T-helper 17 cell (primary cell): ENCODE measurements at regions not wholly inside any gene's neighbourhood (a gene's known extent, or its start where the extent isn't known, plus 50 kb on each side); places are given as distances from the start of the nearest gene placed in this dataset.
"Not testable (repeated sequence)": the region's sequence is repeated elsewhere in the genome, so short reads cannot be mapped to it uniquely, and the experiment has no call there.

ENCODE experiments used
- ATAC-seq: fragments of 150-1000 bp; cut with Tn5 transposase; 2 replicates; pipeline ENCODE4 v1.10.0; 2021; ENCODE audit warnings: mild to moderate bottlenecking, moderate library complexity
- DNase-seq, 3 donors: peaks; one replicate each; pipeline versions ENCODE4 v3.0.0 to v3.0.0-alpha.2; 2020 to 2021
- H3K9me3 ChIP-seq: one replicate; pipeline ENCODE4 v1.7.0; 2013; ENCODE audit warnings: low read length, mild to moderate bottlenecking; ENCODE audit not compliant: control insufficient read depth, poor library complexity, severe bottlenecking
- H3K27ac Mint-ChIP-seq: one replicate; pipeline ENCODE4 v1.8.0; 2022; ENCODE audit warnings: mild to moderate bottlenecking, moderate library complexity, mixed read lengths
- H3K27me3 Mint-ChIP-seq: one replicate; pipeline ENCODE4 v1.8.0; 2022; ENCODE audit warnings: mixed read lengths
- H3K36me3 Mint-ChIP-seq: one replicate; pipeline ENCODE4 v1.8.0; 2022; ENCODE audit warnings: low read depth, mixed read lengths
- H3K4me1 Mint-ChIP-seq: one replicate; pipeline ENCODE4 v1.8.0; 2022; ENCODE audit warnings: mild to moderate bottlenecking, mixed read lengths
- H3K4me3 Mint-ChIP-seq: one replicate; pipeline ENCODE4 v1.8.0; 2022; ENCODE audit warnings: mild to moderate bottlenecking, moderate library complexity, mixed read lengths

DNA sequence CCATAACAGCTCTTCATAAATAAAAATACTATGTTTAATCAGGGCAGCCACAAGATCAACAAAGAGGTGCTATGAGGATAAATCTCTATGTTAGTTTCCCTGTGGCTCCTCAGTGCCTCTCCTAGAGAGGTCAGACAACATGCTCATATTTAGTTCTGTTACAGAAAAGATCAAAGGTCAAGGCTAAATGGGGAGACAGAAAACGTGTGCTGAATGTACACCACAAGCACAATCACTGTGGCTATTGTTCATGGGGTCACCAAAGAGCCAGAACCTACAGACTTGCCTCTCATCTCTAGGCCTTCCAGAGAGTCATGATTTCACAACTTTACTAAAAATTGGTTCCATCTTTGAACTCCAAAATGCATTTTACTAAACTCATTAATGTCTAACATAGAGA is 409.8 kb downstream of the HACE1 start:
- DNase-seq = no peak
- H3K9me3 ChIP-seq = no peaks in the 10 kb centered on the region
- H3K4me1 Mint-ChIP-seq = no peaks in the 10 kb centered on the region
- no peaks in the 10 kb centered on the region for H3K36me3 Mint-ChIP-seq
- no peak for ATAC-seq
- H3K4me3 Mint-ChIP-seq = no peak overlapping the region
- no peak overlapping the region for H3K27ac Mint-ChIP-seq
- H3K27me3 Mint-ChIP-seq = no peaks in the 10 kb centered on the region

- not testable (repeated sequence) for H3K9me3 ChIP-seq, H3K27ac Mint-ChIP-seq, ATAC-seq, H3K4me3 Mint-ChIP-seq, H3K36me3 Mint-ChIP-seq, H3K4me1 Mint-ChIP-seq, H3K27me3 Mint-ChIP-seq
- peak in 1 of 3 donors; percentile 8 for DNase-seq
Observed at GRCh38 chr6:104446101-104447080, 413.3 kb downstream of the HACE1 start.

DNA sequence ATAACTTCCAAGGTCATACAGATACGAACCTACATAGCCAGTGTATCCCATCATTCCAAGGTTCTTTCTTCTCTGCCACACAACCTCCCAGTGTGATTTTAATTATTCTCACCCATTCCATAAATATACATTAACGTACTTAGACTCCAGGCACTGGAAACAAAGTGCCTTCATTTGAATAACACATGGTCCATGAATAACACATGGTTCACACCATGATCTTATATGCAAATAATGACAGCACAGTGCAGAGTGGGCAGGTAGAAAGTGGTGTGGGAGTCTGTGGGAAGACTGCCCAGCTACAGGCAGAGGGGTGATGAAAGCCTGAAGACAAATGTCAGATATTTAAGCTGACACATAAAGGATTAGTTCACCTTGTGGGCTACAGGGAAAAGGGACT is 425.2 kb downstream of the HACE1 start:
- H3K4me3 Mint-ChIP-seq = no peak overlapping the region
- ATAC-seq (no peak), DNase-seq (no peak)
- no peaks in the 10 kb centered on the region for H3K9me3 ChIP-seq
- H3K27me3 Mint-ChIP-seq = no peaks in the 10 kb centered on the region
- H3K4me1 Mint-ChIP-seq = no peaks in the 10 kb centered on the region
- H3K36me3 Mint-ChIP-seq = no peaks in the 10 kb centered on the region
- H3K27ac Mint-ChIP-seq = no peak overlapping the region

- no peaks in the 10 kb centered on the region for H3K27me3 Mint-ChIP-seq
- no peak for ATAC-seq
Observed at GRCh38 chr6:104431096-104431495, 428.6 kb downstream of the HACE1 start.

DNA sequence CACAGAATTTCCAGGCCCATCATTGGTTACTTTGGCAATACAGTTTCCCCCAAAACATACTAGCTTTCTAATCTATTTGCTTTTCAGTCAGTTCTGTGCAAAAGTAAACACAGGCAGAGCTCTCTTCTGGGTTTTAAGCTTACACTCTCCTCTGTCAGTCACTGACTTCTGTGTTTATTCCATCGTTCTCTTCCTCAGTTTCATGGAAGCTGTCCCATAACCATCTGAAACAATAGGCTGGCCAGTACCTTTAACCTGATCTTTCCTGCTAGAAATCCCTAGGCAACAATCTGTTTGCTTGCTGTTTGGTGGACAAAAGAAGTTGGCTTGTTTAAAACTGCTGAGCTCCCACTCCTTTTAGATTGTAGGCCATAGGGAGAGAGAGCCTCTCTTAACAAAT is 431.5 kb downstream of the HACE1 start:
- H3K9me3 ChIP-seq = no peaks in the 10 kb centered on the region
- H3K36me3 Mint-ChIP-seq = no peaks in the 10 kb centered on the region
- H3K4me3 Mint-ChIP-seq = no peak overlapping the region
- H3K27me3 Mint-ChIP-seq = no peaks in the 10 kb centered on the region
- ATAC-seq (no peak), DNase-seq (no peak)
- H3K4me1 Mint-ChIP-seq = no peaks in the 10 kb centered on the region
- H3K27ac Mint-ChIP-seq = no peak overlapping the region

More at GRCh38 chr6:104431096-104431495, 428.6 kb downstream of the HACE1 start:
- H3K36me3 Mint-ChIP-seq = no peaks in the 10 kb centered on the region
- H3K4me1 Mint-ChIP-seq = no peaks in the 10 kb centered on the region
- no peak overlapping the region for H3K27ac Mint-ChIP-seq
- no peaks in the 10 kb centered on the region for H3K9me3 ChIP-seq
- no peak overlapping the region for H3K4me3 Mint-ChIP-seq
- DNase-seq = no peak

- no peak overlapping the region for H3K27ac Mint-ChIP-seq
- no peak for ATAC-seq
- H3K4me3 Mint-ChIP-seq = no peak overlapping the region
- no peak for DNase-seq
- H3K9me3 ChIP-seq = no peaks in the 10 kb centered on the region
- no peaks in the 10 kb centered on the region for H3K4me1 Mint-ChIP-seq
- no peaks in the 10 kb centered on the region for H3K27me3 Mint-ChIP-seq
- H3K36me3 Mint-ChIP-seq = no peaks in the 10 kb centered on the region
Observed at GRCh38 chr6:104423691-104424090, 436.0 kb downstream of the HACE1 start.

GRCh38 chr6:104421650-104422049 is 438.1 kb downstream of the HACE1 start:
- H3K9me3 ChIP-seq = no peaks in the 10 kb centered on the region

GRCh38 chr6:104418839-104419238 is 440.9 kb downstream of the HACE1 start:
- H3K27ac Mint-ChIP-seq = no peak overlapping the region
- H3K9me3 ChIP-seq = no peaks in the 10 kb centered on the region
- H3K27me3 Mint-ChIP-seq = no peaks in the 10 kb centered on the region
- no peaks in the 10 kb centered on the region for H3K36me3 Mint-ChIP-seq
- DNase-seq (no peak), ATAC-seq (no peak)
- H3K4me1 Mint-ChIP-seq = no peaks in the 10 kb centered on the region
- no peak overlapping the region for H3K4me3 Mint-ChIP-seq

More at GRCh38 chr6:104421650-104422049, 438.1 kb downstream of the HACE1 start:
- H3K4me3 Mint-ChIP-seq = no peak overlapping the region
- no peaks in the 10 kb centered on the region for H3K4me1 Mint-ChIP-seq
- no peaks in the 10 kb centered on the region for H3K36me3 Mint-ChIP-seq
- no peak for ATAC-seq
- DNase-seq = no peak
- no peak overlapping the region for H3K27ac Mint-ChIP-seq
- H3K27me3 Mint-ChIP-seq = no peaks in the 10 kb centered on the region

DNA sequence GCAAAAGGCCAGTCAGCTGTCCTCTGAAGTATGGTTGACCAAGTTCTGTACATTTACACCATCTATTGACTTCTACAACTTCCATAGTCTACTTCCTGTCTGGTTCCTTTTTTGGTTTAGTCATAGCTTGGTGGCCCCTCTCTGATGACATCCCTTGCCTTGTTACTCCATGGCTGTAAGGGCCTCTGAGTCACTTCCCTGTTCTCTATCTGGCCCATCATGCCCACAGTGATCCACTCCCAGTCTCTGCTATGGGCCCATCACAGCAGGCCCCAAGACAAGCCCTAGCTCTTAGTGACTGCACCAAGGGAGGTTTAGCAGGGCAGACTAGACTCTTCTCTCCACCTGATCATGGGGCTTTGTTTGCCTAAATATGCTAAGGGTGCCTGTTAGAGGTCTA is 441.6 kb downstream of the HACE1 start:
- H3K27ac Mint-ChIP-seq = no peak overlapping the region
- H3K4me1 Mint-ChIP-seq = no peaks in the 10 kb centered on the region
- no peak overlapping the region for H3K4me3 Mint-ChIP-seq
- no peaks in the 10 kb centered on the region for H3K36me3 Mint-ChIP-seq
- H3K27me3 Mint-ChIP-seq = no peaks in the 10 kb centered on the region
- no peaks in the 10 kb centered on the region for H3K9me3 ChIP-seq
- DNase-seq (no peak), ATAC-seq (no peak)

DNA sequence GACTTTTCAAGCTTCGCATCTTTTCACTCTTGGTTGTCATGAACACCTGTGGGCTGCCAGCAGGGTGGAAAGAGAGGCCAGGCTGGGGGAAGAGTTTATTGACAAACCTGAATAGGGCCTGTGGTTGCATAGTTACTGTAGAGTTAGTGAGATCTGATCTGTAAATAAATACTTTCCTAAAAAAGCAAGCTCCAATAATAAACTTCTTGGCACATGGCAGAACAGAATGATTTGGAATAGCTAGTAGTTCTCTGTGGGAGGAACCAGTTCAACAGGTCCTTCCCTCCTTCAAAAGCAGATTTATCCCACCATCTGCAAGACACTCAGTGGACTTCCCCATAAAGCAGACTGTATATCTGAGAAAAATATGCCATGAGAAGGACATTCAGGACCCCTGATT is 445.0 kb downstream of the HACE1 start:
- H3K4me3 Mint-ChIP-seq = no peak overlapping the region
- ATAC-seq (no peak), DNase-seq (no peak)
- H3K9me3 ChIP-seq = no peaks in the 10 kb centered on the region
- no peaks in the 10 kb centered on the region for H3K36me3 Mint-ChIP-seq
- H3K27me3 Mint-ChIP-seq = no peaks in the 10 kb centered on the region
- H3K4me1 Mint-ChIP-seq = no peaks in the 10 kb centered on the region
- H3K27ac Mint-ChIP-seq = no peak overlapping the region

- no peaks in the 10 kb centered on the region for H3K9me3 ChIP-seq
- ATAC-seq (no peak), DNase-seq (no peak)
- H3K27me3 Mint-ChIP-seq = no peaks in the 10 kb centered on the region
- no peaks in the 10 kb centered on the region for H3K36me3 Mint-ChIP-seq
- H3K4me1 Mint-ChIP-seq = peaks cover 3% of the 10 kb centered on the region
- no peak overlapping the region for H3K27ac Mint-ChIP-seq
- H3K4me3 Mint-ChIP-seq = no peak overlapping the region
Observed at GRCh38 chr6:104413767-104414166, 446.0 kb downstream of the HACE1 start.

- H3K4me1 Mint-ChIP-seq = peaks cover 12% of the 10 kb centered on the region
- no peak overlapping the region for H3K27ac Mint-ChIP-seq
- no peaks in the 10 kb centered on the region for H3K36me3 Mint-ChIP-seq
- H3K4me3 Mint-ChIP-seq = no peak overlapping the region
- H3K27me3 Mint-ChIP-seq = no peaks in the 10 kb centered on the region
- ATAC-seq = no peak
- no peaks in the 10 kb centered on the region for H3K9me3 ChIP-seq
- no peak for DNase-seq
Observed at GRCh38 chr6:104411302-104411701, 448.4 kb downstream of the HACE1 start.

DNA sequence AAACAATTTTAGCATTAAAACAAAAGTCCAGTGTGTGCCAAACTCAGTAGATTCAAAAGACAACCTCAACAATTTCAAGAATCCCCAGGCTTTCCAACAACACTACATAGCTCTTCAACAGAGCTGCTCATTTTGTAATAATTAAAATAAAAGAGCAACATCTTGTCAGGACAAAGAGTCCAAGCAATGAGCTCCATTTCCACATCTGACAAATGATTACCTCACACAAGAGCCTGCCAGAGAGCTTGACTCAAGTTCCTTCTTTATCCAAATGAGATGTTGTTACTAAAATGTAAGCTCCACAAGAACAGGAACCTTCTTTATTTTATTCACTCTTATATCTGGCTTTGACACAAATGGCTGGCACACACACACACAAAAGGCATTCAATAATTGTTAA is 449.8 kb downstream of the HACE1 start:
- H3K27ac Mint-ChIP-seq = no peak overlapping the region
- H3K36me3 Mint-ChIP-seq = no peaks in the 10 kb centered on the region
- no peak for ATAC-seq

DNA sequence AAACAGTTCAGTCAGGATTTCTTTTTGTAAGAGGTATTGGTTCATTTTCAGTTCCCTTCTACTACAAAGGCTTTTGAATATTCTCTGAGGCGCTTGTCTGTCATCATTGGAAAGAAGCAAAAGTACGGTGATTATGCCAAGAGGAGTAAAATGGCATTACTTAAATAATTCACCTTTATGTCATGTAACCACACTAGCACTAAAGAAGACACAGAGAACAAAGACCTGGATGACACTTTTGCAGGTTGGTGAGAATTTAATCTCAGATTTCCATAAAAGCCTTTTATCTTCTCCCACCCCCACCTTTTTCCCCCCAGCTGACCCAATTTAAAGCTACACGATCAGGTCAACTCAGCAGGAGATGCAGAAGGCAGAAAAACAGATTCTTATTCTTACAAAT is 451.8 kb downstream of the HACE1 start:
- H3K9me3 ChIP-seq = no peaks in the 10 kb centered on the region
- Mint-ChIP-seq H3K4me1 (peaks cover 12% of the 10 kb centered on the region), H3K27me3 (no peaks in the 10 kb centered on the region), H3K36me3 (no peaks in the 10 kb centered on the region), H3K27ac (peak overlapping the region; percentile 43), H3K4me3 (no peak overlapping the region)
- no peak for DNase-seq
- ATAC-seq = no peak

More for the DNA sequence above, 449.8 kb downstream of the HACE1 start:
- no peaks in the 10 kb centered on the region for H3K9me3 ChIP-seq
- no peak for DNase-seq
- peaks cover 12% of the 10 kb centered on the region for H3K4me1 Mint-ChIP-seq
- H3K4me3 Mint-ChIP-seq = no peak overlapping the region
- no peaks in the 10 kb centered on the region for H3K27me3 Mint-ChIP-seq
